Epithelial cell of esophagus (primary cell): ENCODE measurements at regions not wholly inside any gene's neighbourhood (a gene's known extent, or its start where the extent isn't known, plus 50 kb on each side); places are given as distances from the start of the nearest gene placed in this dataset.

Source experiments
- DNase-seq: peaks from one replicate; pipeline ENCODE4 v3.0.0; 2010; ENCODE audit warnings: low read depth
- H3K4me3 ChIP-seq: 2 replicates; pipeline ENCODE4 v1.5.1; 2011; ENCODE audit warnings: mild to moderate bottlenecking, low read length, control low read depth
- CTCF ChIP-seq: IDR thresholded peaks from 2 replicates; pipeline ENCODE4 v1.5.1; 2011; ENCODE audit warnings: low read depth, mild to moderate bottlenecking, low read length, control low read depth, inconsistent platforms; ENCODE audit not compliant: insufficient read depth; ENCODE audit errors: missing control alignments

- TF ChIP-seq CTCF: no peak
- no peak overlapping the region for H3K4me3 ChIP-seq
- no peak for DNase-seq
Measured at GRCh38 chr16:60914334-60914733, 1121.9 kb downstream of the CDH8 start.

GRCh38 chr16:60907645-60908044, 1128.6 kb downstream of the CDH8 start:
- no peak for DNase-seq
- no peak for TF ChIP-seq CTCF
- no peak overlapping the region for H3K4me3 ChIP-seq

GRCh38 chr16:60905811-60906210, 1130.4 kb downstream of the CDH8 start:
- no peak for DNase-seq
- no peak for TF ChIP-seq CTCF
- no peak overlapping the region for H3K4me3 ChIP-seq

- DNase-seq: no peak
- no peak overlapping the region for H3K4me3 ChIP-seq
- TF ChIP-seq CTCF: no peak
Measured at GRCh38 chr16:60902114-60902513, 1134.1 kb downstream of the CDH8 start.

- no peak for TF ChIP-seq CTCF
- H3K4me3 ChIP-seq: no peak overlapping the region
- no peak for DNase-seq
Measured at GRCh38 chr16:60882816-60883215, 1153.4 kb downstream of the CDH8 start.

GRCh38 chr16:60852635-60853034, 1183.6 kb downstream of the CDH8 start:
- no peak for TF ChIP-seq CTCF
- no peak overlapping the region for H3K4me3 ChIP-seq
- DNase-seq: no peak

- no peak overlapping the region for H3K4me3 ChIP-seq
- TF ChIP-seq CTCF: no peak
Measured at GRCh38 chr16:60821661-60822060, 1214.6 kb downstream of the CDH8 start.

More at GRCh38 chr16:60821661-60822060, 1214.6 kb downstream of the CDH8 start:
- DNase-seq: no peak
